Activated effector memory CD4-positive, alpha-beta T cell treated with Interleukin-2 at 50 U/mL for 16 hours (primary cell): ENCODE measurements at regions not wholly inside any gene's neighbourhood (a gene's known extent, or its start where the extent isn't known, plus 50 kb on each side); places are given as distances from the start of the nearest gene placed in this dataset.
"Not testable (repeated sequence)": the region's sequence is repeated elsewhere in the genome, so short reads cannot be mapped to it uniquely, and the experiment has no call there.

Source experiments
- DNase-seq: peaks from one replicate; pipeline ENCODE4 v3.0.0-alpha.2; 2020

DNA sequence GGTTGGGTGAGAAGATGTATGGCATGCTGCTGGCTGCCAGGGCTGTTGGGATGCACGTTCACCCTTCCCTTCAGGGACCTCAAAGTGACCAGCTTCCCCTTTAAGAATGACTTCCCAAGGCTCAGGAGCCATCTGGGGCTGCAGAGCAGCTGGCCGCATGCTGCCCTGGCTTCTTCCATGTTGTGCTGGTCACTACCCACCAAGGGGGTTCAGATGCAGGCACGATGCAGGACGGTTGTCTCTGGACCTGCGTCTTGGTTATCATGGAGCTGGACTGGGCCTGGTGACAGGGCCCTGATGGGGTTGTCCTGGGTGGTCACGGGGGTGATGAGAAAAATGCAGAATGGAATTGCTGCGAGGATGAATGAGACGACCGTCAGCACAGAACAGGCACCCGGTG is 297.8 kb downstream of the POTED start:
- not testable (repeated sequence) for DNase-seq

- not testable (repeated sequence) for DNase-seq
These were observed 287.1 kb downstream of the POTED start for GRCh38 chr21:13896596-13897247.

DNA sequence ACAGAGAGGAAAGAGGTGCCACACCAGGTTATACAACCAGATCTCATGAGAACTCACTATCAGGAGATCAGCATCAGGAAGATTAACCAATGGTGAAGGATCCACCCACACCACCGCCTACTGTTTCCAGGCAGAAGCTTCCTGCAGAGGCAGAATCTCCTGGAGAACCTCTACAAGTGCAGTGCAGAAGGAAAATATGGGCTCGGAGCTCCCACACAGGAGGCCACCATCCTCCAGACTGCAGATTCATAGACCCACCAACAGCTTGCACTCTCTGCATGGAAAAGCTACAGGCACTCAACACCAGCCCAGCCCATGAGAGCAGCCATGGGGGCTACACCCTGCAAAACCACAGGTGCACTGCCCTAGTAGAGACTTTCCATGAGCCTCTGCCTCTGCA is 284.0 kb downstream of the POTED start:
- DNase-seq = not testable (repeated sequence)

DNA sequence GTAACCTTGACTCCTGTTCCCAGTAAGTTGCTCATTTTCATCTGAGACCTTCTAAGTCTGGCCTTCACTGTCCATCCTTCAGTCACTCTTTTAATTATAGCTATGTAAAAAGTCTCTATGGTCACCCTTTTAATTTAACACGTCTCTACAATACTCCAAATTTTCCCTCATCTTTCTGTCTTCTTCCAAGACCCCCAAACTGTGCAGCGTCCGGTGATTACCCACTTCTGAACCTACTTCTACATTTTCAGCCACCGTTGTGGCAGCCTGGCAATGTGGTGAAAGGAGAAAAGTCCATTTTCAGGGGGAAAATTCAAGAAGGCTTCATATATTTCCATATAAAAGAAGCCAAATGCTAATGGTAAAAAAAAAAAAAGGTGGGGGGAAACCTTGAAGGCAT is 283.4 kb downstream of the POTED start:
- DNase-seq = not testable (repeated sequence)

DNA sequence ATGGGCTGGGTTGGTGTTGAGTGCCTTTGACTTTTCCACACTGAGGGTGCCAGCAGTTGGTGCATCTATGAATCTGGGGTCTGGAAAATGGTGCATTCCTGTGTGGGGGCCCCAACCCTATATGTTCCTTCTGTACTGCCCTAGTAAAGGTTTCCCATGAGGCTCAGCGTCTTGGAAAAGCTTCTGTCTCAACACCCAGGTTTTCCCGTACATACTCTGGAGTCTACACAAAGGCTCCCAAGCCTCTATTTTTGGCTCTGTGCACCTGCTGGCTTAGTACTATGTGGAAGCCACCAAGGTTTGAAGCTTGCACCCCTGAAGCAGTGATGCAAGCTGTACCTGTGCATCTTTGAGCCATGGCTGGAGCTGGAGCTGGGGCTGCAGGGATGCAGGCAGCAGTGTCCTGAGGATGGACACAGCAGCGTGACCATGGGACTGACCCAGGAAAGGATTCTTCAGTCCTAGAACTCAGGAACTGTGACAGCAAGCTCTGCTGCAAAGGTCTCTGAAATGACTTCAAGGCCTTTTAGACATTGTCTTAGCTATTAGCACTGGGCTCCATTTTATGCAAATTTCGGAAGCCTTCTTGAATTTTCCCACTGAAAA is 282.7 kb downstream of the POTED start:
- not testable (repeated sequence) for DNase-seq

GRCh38 chr21:13889176-13889575 is 279.6 kb downstream of the POTED start:
- not testable (repeated sequence) for DNase-seq

DNA sequence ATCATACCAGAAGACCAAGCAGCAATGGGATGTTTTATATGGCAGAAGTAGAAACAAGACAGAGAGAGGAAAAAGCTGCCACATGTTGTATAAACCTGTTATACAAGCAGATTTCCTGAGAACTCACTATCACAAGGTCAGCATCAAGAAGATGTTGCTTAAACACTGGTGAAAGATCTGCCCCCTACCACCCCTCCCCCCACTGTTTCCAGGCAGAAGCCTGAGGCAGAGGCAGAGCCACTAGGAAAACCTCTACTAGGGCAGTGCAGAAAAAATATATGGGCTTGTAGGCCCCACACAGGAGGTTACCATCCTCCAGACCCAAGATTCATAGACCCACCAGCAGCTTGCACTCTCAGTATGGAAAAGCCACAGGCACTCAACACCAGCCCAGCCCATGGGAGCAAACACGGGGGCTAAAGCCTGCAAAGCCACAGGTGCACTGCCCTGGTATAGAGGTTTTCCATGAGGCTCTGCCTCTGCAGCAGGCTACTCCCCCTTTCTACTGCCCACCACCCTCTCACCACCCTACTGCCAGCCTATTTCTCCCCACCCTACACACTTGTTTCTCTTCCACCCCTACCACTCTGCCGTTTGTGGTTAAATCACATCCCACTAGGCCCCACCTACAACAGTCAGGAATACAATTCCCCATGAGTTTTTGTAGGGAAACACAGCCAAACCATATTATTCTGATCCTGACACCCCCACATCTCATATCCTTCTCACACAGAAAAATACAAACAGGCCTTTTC is 274.2 kb downstream of the POTED start:
- DNase-seq = not testable (repeated sequence)

GRCh38 chr21:13877503-13877902 is 267.9 kb downstream of the POTED start:
- not testable (repeated sequence) for DNase-seq

GRCh38 chr21:13876999-13877398 is 267.4 kb downstream of the POTED start:
- DNase-seq = not testable (repeated sequence)

GRCh38 chr21:13874001-13874400 is 264.4 kb downstream of the POTED start:
- DNase-seq = not testable (repeated sequence)

GRCh38 chr21:13854638-13855037 is 245.1 kb downstream of the POTED start:
- DNase-seq = no peak

DNA sequence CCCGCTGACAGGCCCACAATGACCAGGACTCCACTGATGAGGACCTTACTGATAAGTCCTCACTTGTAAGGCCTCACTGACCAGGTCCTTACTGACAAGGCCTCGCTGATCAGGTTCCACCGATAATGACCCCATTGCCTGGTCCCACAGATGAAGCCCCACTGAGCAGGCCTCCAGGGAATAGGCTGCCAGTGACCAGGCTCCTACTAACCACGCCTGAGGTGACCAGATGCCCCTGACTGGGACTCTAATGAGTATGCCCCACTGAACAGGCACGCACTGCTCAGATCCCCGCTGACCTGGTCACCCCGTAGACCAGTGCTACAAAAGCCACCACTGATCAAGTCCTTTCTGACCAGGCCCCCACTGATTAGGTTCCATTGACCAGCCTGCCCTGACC is 241.2 kb downstream of the POTED start:
- DNase-seq = not testable (repeated sequence)

DNA sequence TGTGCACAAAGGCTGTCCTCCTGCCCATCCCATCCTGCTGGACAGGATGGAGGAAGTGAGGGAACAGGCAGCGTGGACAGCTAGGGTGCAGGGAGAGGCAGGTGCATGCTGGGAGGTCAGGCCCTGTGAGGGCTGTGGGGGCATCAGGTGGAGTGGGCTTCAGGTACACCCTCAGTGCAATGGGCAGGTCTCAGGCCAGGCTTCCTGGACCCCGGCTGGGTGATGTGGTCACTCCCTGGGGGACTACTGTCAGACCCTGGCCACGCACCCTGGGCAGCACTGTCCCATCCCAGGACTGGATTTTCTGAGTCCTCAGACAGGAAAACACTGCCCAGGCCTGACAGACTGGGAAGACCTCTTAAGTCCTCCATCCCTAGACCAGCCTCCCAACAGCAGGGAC is 239.9 kb downstream of the POTED start:
- not testable (repeated sequence) for DNase-seq

- DNase-seq = not testable (repeated sequence)
These were observed 237.1 kb downstream of the POTED start for GRCh38 chr21:13846718-13847117.

- DNase-seq = not testable (repeated sequence)
These were observed 235.0 kb downstream of the POTED start for GRCh38 chr21:13844574-13844973.

DNA sequence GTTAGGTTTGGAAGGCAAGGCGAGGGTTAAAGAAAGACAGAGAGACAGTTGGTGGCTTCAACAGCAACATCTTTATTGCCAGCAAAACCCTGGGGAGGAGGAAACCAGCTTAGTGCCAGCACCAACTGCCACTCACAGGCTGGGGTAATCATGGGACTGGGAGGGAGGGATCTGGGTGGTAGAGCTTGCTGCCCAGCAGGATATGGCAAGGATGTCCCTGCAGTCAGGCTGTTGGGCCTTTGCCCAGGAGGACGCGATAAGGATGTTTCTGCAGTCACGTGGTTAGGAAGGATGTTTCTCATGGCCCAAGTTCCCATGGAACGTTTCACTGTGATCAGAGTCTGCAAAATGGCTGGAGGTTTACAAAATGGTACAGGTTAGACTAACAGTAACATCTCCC is 233.5 kb downstream of the POTED start:
- DNase-seq = not testable (repeated sequence)

DNA sequence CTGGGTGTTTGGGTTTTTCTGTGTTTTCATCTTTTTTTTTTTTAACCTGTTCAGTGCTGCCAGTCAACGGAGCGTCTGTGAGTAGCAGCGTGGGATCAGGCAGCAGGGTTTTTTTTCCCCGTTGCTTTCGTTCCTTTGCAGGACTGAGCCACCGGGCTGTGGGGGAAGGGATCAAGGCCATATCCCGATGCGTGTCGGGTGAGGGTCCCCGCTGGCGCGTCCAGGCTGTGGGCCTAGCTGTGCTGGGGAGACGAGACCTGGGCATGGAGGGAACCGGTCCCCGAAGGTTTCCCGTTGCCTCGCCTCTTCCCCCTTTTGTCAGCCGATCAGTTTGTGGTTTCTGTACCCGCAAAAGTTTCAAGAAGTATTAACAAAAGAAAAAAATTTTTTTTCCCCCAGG is 218.1 kb downstream of the POTED start:
- not testable (repeated sequence) for DNase-seq

DNA sequence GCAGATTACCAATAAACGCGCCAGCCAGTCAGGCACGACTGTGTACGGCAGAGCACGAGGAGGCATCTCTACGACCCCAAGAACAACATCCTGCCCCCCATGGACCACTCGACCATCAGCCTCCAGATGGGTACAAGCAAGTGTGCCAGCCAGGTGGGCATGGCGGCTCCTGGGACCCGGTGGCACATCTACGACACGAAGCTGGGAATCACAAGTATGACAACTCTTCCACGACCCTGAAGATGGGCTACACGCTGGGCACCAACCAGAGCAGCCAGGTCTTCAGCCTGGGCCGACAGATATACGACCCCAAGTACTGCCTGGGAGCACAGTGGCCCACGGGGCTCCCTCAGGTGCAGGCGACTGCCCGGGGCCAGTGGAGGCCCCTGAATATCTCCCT is 217.6 kb downstream of the POTED start:
- no peak for DNase-seq

DNA sequence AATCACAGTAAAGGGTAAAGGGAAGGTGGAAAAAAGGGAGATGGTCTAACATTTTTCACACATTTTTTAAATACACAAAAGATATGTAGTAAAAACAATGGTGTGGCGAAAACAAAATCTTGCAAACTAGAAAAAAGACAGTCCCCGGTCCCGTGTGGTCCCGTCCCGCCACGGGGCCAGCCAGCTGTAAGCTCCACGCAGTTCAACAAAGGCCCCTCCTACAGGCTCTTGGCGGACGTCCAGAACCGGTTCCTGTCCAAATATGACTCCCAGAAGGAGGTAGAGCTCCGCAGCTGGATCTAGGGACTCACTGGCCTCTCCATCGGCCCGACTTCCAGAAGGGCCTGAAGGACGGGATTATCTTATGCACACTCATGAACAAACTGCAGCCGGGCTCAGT is 216.9 kb downstream of the POTED start:
- not testable (repeated sequence) for DNase-seq

GRCh38 chr21:13825218-13825778 is 215.7 kb downstream of the POTED start:
- not testable (repeated sequence) for DNase-seq

- not testable (repeated sequence) for DNase-seq
These were observed 210.7 kb downstream of the POTED start for GRCh38 chr21:13820286-13820685.

DNA sequence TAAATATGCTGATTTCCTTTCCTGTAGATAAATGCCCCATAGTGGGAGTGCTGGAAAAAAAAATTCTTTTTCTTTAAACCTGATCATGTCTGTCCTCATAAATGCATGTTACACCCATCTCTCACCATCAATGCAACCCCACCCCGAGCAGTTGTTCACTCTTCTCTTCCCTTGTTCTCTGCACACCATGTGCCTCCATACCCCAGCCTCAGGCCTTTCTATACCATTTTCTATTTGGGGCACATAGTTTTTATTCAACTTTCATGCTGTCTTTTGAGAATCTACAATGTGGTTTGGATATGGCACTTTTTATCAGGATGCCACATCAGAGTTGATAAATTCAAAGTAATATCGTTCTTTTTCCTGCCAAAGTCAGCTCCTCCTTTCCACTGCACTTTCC is 202.6 kb downstream of the POTED start:
- DNase-seq = not testable (repeated sequence)

GRCh38 chr21:13810559-13810958 is 201.0 kb downstream of the POTED start:
- not testable (repeated sequence) for DNase-seq

DNA sequence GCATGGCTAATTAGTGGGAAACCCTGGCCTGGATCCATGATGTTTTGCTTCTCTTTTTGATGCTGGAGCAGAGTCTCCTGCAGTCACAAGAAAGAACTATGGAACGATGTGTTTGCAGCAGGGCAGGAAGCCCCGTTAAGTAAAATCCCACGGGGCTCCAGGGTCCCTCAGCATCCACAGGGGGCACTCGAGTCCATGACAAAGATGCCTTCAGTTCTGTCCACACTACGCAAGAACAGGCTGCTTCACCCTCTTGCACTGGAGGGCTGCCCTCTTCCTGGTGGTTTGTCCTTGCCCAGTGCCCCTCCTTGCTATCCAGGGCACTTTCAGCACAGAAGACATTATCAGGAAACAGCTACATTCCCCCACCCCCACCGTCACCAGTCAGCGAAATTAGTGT is 196.9 kb downstream of the POTED start:
- not testable (repeated sequence) for DNase-seq
